Eye (tissue), 1 donor: ENCODE measurements at regions not wholly inside any gene's neighbourhood (a gene's known extent, or its start where the extent isn't known, plus 50 kb on each side); places are given as distances from the start of the nearest gene placed in this dataset.
A peak's percentile ranks its signal among the peaks of the same experiment; 100 is the strongest.
"Not testable (repeated sequence)": the region's sequence is repeated elsewhere in the genome, so short reads cannot be mapped to it uniquely, and the experiment has no call there.

ENCODE experiments used
- DNase-seq: peaks from one replicate; pipeline ENCODE4 v3.0.0-alpha.2; 2015

GRCh38 chr6:134665029-134665723, 284.7 kb downstream of the ALDH8A1 start:
- no peak for DNase-seq

GRCh38 chr6:134663800-134664535, 285.9 kb downstream of the ALDH8A1 start:
- no peak for DNase-seq

GRCh38 chr6:134663356-134663755, 286.5 kb downstream of the ALDH8A1 start:
- DNase-seq, result no peak

GRCh38 chr6:134662077-134662700, 287.7 kb downstream of the ALDH8A1 start:
- DNase-seq, result no peak

- not testable (repeated sequence) for DNase-seq
Measured at GRCh38 chr6:134659885-134660284, 290.0 kb downstream of the ALDH8A1 start.

GRCh38 chr6:134658596-134658995, 291.3 kb downstream of the ALDH8A1 start:
- no peak for DNase-seq

GRCh38 chr6:134657751-134658527, 292.0 kb downstream of the ALDH8A1 start:
- DNase-seq, result no peak

- DNase-seq, result no peak
Measured at GRCh38 chr6:134657343-134657742, 292.6 kb downstream of the ALDH8A1 start.

- DNase-seq, result no peak
Measured at GRCh38 chr6:134654751-134655150, 295.1 kb downstream of the ALDH8A1 start.

GRCh38 chr6:134651519-134651918, 298.4 kb downstream of the ALDH8A1 start:
- DNase-seq, result no peak

- DNase-seq, result peak; percentile 49
Measured at GRCh38 chr6:134647861-134648260, 302.0 kb downstream of the ALDH8A1 start.

GRCh38 chr6:134642819-134643218, 307.1 kb downstream of the ALDH8A1 start:
- DNase-seq, result no peak

GRCh38 chr6:134642279-134642678, 307.6 kb downstream of the ALDH8A1 start:
- no peak for DNase-seq

- peak; percentile 93 for DNase-seq
Measured at GRCh38 chr6:134640975-134641429, 308.9 kb downstream of the ALDH8A1 start.

- no peak for DNase-seq
Measured at GRCh38 chr6:134640229-134640628, 309.7 kb downstream of the ALDH8A1 start.

GRCh38 chr6:134637847-134638437, 312.0 kb downstream of the ALDH8A1 start:
- DNase-seq, result no peak

- DNase-seq, result no peak
Measured at GRCh38 chr6:134637282-134637681, 312.6 kb downstream of the ALDH8A1 start.

GRCh38 chr6:134636186-134636799, 313.6 kb downstream of the ALDH8A1 start:
- peak; percentile 26 for DNase-seq

GRCh38 chr6:134634966-134635365, 314.9 kb downstream of the ALDH8A1 start:
- no peak for DNase-seq

- DNase-seq, result no peak
Measured at GRCh38 chr6:134634466-134634865, 315.4 kb downstream of the ALDH8A1 start.

- not testable (repeated sequence) for DNase-seq
Measured at GRCh38 chr6:134632982-134633940, 315.3 kb upstream of the SGK1 start.
